Activated naive CD8-positive, alpha-beta T cell treated with anti-CD3 and anti-CD28 coated beads, Interleukin-2, amount 50 U/mL, for 16 hours (primary cell): ENCODE measurements at regions not wholly inside any gene's neighbourhood (a gene's known extent, or its start where the extent isn't known, plus 50 kb on each side); places are given as distances from the start of the nearest gene placed in this dataset.
"Not testable (repeated sequence)": the region's sequence is repeated elsewhere in the genome, so short reads cannot be mapped to it uniquely, and the experiment has no call there.

ENCODE experiments used
- DNase-seq: peaks from one replicate; pipeline ENCODE4 v3.0.0-alpha.2; 2020; ENCODE audit warnings: low read depth, low spot score

DNA sequence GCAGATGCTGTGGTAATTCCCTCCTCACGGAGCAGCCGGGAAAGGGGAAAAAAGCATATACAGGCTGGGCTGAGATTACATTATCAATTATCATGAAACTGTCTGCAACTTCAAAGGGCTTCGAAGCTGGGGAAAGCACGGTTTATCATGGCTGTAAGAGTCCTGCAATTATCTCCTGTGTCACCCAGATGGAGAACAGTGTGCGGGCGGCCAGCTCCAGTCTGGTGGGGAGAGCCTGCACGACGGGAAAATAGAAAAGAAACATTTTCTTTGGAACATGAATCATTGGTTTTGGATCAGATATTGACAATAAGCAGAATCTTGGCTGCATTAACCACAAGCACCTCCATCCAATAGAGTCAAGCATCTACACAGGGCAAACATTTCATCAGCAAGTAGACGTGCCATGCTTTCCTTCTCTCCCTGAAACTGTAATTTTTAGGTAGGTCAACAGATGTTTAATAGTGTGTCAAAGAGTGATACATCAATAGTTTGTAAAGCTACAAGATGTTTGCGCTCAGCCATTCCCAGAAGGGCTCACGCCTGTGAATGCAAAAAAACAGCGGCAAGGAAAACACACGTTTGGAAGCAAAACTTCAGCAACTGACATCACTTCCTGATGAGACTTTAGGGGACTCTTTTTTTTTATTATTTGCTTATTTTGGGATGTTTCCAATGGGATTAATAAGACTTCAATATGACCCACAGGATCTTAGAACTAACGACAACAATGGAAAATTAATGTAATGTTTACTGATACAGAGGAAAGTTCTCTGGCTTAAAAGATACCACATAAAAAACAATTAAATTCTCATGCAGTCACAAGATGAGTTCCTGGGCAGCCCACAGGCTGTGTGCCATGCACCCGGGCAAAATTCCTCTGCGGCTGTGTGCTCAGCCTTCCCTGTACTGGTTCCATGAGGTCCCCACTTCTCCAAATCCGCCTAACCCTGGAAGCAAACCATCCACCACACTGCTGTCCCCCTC, 111.0 kb upstream of the SALL3 start:
- no peak for DNase-seq

GRCh38 chr18:78871618-78872017, 108.0 kb upstream of the SALL3 start:
- DNase-seq = no peak

DNA sequence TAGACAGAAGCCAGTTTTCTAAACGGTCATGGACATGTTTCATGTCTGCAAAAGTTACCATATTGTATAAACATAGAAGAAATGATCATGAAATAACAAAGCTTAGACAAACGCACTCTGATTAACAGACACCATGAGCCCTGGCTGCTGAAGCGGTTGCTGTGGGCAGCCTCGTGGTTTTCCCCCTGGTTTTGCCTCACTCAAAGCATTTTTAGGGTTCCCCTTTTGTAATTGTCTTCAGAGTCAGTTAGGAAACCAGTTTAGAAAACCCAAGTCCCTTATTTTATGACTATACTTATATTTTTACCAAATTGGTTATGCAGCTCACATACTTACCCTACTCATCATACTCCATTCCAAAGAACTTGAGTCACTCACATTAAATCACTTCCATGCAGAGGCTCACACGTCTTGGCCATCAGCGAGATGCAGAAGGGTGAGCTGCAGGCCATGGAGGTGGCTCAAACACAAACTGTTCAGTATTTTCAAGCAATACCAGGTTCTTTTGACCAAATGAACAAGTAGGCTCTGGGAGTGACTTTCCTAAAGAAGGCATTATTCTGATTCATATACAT, 105.6 kb upstream of the SALL3 start:
- DNase-seq = no peak

GRCh38 chr18:78875016-78875777, 104.4 kb upstream of the SALL3 start:
- no peak for DNase-seq

DNA sequence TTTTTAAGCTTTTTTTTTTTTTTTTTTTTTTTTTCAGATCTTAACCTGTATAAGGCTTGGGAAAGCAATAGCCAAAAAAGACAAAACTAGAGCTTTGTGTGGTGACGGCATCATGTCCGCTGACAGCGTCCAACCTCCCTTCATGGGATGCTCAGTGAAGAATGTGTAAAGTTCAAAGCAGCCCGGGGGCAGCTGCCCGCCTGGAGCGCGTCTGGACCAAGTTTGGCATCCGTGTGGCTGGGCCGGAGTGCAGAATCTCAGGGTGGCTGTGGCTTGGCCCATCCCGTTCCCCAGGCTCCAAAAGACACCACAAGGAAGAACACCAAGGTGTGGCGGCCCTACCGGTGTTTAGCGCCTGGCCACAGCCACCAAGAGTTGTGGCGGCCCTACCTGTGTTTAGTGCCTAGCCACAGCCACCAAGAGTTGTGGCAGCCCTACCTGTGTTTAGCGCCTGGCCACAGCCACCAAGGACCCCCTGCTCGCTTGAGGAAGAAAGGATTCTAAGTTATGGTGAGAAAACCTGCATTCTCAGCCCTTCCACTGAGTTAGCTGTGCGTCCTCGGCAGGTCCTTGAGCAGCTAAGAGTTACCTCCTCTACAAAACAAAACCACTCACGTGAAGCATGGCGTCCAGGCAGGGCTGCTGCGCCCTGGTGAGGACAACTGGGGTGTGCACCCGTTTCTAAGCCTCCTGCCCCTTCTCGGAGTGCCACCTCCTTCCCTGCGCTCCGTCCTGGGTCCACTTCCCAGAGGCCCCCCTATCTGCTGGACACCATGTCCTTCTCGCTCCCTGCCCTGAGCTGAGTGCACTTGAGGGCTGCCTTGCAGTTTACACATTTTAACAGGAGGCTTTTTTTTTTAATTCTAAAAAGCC, 103.6 kb upstream of the SALL3 start:
- DNase-seq = no peak

DNA sequence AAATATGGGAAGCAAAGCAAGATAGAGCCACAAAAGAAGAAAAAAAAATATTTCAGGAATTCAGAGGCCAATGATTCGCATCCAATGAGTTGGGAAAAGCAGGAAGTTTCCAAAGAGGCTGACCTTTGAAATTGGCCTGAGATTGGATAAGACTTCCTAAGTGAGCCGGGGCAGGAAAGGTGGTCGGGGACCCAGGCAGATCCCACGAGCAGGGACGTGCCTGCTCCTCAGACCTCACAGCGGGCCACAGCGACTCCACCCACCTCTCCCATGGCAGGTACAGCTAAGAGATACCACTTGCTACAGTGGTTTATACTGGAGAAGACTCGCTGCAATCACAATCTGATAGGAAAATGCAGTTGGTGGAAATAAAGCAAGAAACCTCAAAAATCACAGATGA, 102.8 kb upstream of the SALL3 start:
- no peak for DNase-seq

DNA sequence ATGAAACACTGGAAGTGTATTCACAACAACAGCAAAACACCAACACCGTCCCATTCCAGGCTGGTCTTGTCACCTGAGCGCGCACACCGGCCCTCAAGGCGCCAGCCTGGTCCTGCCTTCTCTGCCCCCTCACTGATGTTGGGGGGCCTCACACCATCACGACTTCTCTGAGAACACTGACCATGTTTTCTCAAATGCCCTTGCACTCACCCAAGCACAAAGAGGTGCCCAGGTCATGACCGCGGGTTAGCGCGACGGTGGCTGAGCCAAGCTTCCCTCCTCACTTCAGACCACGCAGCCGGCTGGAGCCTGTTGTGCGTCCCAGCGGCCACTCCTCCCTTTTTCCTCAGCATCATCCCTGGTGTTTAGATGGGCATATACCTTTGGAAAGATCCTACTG, 101.3 kb upstream of the SALL3 start:
- no peak for DNase-seq

- DNase-seq = not testable (repeated sequence)
Observed at GRCh38 chr18:78879072-78879883, 100.3 kb upstream of the SALL3 start.

DNA sequence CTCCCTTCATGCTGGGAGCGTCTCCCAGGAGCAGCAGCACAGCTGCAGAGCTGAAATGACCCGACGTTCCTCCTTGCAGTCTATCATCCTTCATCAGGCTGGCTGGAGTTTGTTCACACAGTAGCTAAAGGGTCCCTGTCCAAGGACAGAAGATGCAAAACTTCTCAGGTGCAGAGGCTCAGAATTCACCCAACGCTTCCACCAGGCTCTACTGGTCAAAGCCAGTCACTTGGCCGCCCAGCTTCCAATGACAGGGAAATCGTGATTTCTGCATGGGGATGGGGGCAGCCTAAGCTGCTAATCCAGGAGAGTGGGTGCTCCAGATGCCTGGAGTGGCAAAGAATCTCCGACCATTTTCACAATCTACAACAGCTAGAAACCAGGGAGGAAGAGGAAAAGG, 97.0 kb upstream of the SALL3 start:
- DNase-seq = no peak

- DNase-seq = no peak
Observed at GRCh38 chr18:78883501-78883900, 96.1 kb upstream of the SALL3 start.

GRCh38 chr18:78884502-78884901, 95.1 kb upstream of the SALL3 start:
- DNase-seq = no peak

DNA sequence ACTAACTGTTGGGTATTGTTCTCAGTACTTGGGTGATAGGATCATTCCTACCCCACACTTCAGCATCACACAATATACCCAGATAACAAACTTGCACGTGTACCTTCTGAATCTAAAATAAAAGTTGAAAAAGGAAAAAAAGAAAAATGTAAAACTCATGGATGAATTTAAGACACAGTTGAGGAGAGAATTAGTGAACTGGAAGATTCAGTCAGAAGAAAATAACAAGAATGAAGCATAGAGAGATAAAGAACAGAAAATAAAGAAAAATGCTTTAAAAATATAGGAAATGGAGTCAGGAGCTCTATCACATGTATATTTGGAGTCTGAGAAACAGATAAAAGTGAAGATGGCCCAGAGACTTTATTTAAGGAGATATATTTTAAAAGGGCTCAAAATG, 90.4 kb upstream of the SALL3 start:
- no peak for DNase-seq

DNA sequence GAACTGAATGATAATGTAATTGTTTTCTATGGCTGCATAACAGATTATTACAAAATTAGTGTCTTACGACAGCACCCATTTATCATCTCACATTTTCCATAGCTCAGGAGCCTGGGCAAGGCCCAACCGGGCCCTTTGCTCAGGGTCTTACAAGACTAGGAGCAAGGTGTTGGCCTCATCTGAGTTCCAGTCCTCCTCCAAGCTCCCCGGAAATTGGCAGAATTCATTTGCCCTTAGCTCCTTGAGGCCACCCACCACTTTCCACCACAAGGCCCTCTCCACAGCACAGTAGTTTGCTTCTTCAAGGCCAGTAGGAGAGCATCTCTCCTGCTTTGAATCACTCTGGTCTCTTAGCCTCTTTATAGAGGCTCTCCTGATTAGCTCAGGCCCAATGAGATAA, 89.2 kb upstream of the SALL3 start:
- DNase-seq = no peak

- DNase-seq = no peak
Observed at GRCh38 chr18:78891185-78891762, 88.3 kb upstream of the SALL3 start.

- DNase-seq = no peak
Observed at GRCh38 chr18:78892177-78892576, 87.4 kb upstream of the SALL3 start.

GRCh38 chr18:78892721-78893120, 86.9 kb upstream of the SALL3 start:
- DNase-seq = no peak

- no peak for DNase-seq
Observed at GRCh38 chr18:78893281-78894032, 86.2 kb upstream of the SALL3 start.

GRCh38 chr18:78894033-78894305, 85.6 kb upstream of the SALL3 start:
- DNase-seq = no peak

- no peak for DNase-seq
Observed at GRCh38 chr18:78895207-78896001, 84.2 kb upstream of the SALL3 start.
